ENCODE measurements at regions not wholly inside any gene's neighbourhood (a gene's known extent, or its start where the extent isn't known, plus 50 kb on each side); places are given as distances from the start of the nearest gene placed in this dataset.

DNA sequence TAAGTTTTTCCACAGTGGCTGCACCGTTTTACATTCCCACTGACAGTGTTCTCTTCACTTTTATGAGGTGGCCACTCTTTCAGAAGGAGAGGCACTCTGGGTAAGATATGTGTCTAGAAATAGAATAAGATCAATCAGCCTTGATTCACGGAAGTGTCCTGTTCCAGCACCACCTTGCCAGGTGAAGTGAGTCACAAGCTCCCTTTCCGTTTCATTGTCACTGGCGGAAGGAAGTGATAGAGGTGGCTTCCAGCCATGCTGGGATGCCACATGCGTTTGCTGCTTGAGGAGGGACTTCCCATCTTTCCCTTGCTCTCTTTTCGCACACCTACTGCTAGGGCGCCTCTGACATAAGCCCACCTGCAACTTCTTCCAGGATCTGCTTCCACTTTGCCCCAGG, 217.1 kb downstream of the PIK3R1 start:
- DNase-seq: no peak

DNA sequence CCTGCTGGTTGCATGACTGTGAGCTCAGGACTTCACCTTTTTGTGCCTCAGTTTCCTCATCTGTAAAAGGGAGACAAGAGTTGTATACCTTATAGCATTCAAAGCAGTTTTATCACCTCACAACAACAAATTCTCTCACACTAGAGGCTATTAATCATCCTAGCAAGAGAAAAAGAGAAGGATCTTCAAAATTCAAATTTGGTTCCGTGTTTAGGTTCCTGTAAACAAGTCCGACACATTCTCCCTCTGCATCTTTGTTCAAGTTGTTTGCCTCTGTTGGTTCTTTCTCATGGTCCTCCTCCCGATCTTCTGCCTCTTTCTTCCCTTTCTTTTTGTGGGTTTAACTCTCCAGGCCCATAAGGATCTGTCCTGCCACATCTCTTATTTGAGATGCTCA, 218.0 kb downstream of the PIK3R1 start:
- DNase-seq: no peak

DNA sequence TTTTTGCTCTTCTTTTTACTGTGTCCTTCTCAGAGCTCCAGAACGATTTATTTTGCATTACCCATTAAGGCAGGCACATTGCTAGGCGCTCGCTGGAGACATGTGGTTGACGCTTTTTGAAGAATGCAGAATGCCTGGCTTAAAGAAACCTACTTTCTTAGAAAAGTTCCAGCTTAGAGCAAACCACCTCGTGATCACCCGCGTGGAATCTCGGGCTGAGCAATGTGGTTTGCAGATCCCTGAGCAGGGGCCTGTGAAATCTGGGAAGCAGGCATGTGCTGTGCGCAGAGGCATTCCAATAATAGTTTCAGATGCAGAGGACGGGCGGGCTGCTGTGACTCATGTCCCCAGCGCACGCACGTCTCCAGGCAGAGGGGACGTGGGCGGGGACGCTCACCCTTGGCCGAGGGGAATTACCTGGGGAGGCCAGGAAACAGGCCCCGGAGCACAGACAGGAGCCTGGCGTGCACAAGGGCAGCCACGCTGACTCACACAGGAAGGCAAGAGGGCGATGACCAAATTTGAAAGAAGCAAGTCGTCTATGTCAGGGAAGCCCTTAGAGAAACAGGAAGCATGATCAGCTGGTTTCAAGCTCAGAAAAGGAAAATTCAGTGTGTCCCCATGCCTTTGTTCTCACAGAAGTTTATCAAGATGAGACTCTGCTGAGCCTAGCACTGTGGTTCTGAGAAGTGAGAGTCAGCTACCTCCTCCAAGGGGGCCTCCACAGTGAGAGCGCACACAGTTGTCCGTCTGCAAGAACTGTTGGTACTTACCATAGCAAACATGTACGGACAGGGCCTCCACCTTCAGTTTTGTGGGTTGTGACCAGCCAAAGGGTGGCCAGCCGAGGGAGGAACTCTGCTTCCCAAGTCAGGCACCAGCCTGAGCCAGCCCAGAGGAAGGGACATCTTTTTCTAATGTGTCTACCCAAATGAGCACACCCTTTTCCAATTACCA, 218.6 kb downstream of the PIK3R1 start:
- DNase-seq: peak; percentile 59 to 66 (median 63)

DNA sequence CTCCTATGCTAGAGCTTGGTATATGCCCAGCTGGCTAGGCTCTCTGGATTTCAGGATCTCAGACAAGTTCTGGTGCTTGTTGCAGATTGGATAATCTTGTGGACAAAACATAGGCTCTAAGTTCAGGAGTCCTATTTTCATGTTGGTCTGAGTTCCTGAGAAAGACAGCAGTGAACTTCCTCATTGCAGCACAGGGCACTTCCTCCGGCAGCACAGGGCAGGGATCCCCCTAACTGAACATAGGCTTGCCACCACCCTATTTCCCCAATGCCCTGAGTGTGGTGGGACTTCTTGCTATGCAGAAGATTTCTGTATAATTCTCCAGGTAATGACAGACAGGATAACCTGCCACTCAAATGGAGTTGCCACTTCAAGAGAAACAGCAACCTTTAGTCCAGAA, 220.1 kb downstream of the PIK3R1 start:
- no peak for DNase-seq

DNA sequence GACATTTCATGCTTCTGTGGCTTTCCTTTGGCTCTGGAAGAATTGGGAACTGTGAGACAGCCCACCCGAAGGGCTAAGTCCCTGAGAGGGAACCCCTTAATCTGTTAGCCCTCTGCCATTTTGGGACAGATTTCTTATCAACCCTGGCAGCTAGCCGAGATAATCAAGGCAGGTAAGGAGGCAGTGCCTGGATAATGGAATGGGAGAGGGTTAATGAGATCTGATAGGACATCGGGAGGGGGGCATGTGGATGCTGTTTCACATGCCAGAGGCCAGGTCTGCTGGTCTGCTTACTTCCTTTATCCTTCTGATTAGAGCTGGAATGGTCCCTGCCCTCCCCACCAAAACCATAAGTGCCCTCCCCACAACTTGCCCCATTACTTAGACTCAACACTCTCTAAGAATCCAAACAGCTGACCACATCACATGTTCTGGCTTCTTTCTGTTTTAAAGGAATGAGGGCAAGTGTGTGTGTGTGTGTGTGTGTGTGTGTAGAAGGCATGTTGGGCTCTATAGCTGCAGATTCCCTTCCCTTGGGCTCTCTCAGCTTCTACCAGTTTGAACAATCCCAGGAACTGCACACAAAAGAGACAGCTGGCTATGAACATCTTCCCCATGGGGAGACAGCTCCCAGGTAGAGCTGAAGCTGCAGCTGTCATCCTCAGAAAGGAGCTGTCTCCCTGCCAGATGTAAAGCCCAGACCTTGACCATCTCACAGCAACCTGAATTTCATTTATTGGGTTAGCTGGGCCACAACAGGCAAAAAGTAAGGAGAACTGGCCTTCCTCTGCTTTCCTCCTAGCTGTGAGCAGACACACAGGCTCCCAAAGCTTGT, 221.3 kb downstream of the PIK3R1 start:
- DNase-seq: no peak

DNA sequence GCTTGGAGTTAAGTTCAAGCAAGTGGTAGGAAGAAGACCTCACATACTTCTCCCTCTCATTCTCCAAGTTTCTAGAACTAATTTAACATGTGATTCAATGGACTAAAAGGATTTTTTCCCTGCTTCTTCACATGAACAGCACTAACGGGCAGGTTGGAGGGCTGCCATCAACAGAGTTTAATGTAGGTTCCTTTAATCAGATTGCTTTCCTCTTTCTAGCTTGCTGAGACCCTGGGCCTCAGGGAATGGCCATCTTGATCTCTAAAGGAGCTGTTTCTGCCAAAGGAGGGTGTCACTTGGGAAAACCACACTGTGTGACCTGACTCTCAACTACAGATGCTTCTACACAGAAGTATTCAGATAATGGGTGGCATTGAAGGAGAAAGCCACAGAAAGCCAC, 223.3 kb downstream of the PIK3R1 start:
- DNase-seq: no peak

DNA sequence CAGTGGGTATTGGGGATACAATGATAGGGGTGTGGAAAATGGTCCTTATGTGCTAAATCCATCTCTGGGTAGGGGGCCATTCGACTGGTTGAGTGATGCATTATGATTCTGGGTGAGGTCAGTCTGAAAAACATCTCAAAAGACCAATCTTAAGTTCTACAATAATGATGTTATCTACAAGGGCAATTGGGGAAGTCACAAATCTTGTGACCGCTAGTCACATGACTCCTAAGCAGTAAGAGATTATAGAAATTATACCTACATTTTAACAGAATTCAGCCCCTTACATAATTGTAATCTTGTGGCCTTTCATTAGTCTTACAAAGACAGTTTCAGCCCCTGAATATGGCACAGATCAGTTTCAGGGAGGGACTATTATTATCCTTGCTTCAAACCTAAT, 224.7 kb downstream of the PIK3R1 start:
- no peak for DNase-seq

DNA sequence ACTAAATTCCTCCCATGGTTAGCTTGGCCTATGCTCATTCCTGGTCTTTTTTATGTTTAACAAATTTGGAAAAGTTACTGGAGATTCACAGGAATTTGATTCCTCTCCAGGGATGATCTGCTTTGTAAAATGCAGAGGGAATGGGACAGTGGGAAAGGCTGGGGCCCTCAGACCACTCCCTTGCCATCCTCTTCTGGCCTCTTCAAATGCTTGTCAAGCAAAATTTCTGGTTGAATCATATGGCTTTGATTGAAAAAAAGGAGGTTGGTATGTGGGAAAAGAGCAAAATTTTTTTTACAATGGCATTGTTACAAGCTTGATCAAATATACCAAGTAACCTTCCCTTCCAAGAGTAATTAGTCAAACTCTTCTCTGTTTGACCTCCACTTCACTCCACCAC, 225.1 kb downstream of the PIK3R1 start:
- DNase-seq: no peak

DNA sequence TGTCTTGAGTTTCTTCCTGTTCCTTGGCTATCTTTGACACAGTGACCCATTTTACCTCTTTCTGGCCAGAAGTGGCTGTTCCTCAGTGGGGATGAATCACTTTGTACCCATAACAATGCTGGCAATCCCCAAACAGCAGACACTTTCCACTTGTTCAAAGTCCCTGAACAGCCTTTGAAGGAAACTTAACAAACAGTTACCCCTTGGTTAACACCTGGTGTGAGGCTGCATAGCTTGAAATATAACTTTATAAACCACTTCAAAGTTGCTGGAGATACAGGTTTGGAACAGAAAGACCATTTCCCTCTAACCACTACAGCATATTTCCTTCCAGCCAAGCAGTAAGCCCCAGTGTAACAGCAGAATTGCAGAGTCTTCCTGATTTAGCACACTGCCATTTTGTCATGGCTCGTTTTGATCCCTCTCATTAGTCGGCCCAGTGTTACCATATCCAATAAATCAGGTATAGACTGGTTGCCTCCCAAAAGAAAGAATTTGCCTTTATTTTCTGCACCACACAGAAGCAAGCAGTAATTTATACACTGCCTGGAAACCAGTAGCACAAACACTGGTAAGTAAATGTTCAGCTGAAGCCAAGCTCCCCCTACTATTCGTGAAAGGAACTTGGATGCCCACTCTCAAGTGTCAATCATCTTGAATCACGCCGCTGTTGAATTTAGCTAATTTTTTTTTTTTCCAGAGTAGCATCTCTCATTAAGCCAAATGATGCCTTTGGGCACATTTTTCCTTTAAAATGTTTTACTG, 225.9 kb downstream of the PIK3R1 start:
- no peak for DNase-seq

DNA sequence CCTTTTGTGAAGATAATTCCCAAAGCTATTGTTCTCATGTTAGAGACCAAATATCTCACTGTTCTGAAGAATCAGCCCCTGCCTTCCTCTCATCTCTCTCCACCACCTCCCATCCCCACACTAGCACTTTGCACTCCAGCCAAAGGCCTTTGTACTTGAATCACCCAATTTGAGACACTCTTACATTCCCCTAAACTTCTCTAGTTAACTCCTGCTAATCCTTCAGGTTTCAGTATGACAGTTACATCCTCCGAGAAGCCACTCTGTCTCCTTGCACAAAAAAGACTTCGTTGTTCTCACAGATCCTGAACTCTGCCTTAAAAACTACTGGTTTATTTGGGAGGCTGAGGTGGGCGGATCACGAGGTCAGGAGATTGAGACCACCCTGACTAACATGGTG, 227.5 kb downstream of the PIK3R1 start:
- DNase-seq: no peak

DNA sequence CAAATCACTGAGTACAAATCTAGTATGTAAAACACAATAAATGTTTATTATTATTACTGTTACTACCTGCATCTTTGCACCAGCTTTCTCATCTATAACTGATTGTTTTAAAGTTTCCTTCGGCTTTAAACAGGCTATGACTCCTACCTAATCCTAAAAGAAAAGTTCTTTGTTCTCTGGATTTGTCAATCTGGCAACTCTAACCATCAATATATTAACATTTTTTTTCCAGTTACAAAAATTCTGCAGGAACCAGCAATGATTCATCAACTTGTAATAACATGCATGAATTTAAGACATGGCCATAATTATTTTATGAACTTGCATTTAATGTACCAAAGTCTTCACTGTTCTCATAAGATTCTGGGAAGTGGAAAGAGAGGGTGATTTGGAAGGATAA, 228.5 kb downstream of the PIK3R1 start:
- DNase-seq: no peak

DNA sequence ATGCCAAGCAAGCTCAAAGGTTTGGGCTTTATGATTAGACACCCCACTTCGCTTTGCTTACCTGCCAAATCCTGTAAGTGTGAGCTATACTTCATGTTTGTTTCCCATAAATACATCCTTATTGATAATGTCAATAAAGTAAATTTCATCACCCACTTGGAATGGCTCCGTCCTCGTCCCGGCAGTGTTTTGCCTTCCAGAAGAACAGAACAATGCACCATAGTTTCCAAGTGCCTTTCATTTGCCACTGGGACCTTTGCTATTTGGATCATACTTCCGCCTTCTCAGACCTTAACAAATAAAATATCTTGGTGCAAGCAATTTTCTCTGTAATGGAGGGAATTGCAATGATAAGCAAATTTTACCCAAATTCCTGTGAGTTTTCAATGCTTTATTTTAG, 229.3 kb downstream of the PIK3R1 start:
- no peak for DNase-seq

DNA sequence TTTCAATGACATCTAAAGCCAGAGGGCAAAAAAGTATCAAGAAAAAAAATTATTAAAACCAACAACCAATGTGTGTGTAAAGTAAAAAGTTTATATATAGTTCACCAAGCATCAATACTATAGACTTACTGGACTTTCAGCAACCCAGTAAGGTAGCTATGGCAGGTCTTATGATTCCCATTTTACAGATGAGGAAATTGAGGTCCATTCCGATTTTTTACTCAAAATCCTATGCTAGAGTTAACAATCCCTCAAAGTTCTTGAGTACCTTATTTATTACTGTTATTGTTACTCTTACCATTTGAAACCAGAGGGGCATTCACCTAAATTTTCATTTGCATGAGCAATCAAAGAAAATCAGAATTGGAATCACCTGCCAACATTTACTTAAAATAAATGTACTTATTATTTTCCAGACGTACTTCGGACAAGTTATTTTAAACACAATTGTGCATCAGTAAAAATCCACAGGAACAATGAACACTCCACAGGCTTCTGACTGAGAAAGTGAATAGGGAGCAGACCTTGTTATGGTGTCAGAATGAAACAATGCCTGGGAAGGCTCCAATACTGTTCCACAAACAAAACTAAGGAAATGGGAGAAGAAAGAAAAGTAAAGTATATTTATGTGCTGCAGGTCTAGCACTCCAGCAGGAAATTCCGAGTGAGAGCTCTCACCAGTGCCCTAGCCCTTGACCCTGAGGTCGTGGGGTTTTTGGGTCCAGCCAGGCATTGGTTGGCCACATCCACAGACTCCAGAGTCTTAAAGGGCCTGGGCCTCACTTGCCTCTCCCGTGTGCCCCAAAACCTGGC, 229.9 kb downstream of the PIK3R1 start:
- DNase-seq: no peak

DNA sequence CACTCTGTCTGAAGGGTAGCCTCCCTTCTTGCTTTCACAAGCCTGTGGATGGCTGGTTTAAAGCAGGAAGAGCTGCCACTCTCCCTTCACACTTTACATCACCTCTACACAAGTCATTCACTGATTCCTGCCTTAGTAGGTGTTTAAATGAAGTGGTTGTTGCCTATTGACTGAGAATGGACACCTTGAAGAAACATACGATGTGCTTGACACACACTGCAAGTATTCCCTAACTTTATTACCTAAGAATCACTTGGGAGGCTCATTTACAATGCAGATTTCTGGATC, 230.5 kb downstream of the PIK3R1 start:
- no peak for DNase-seq

DNA sequence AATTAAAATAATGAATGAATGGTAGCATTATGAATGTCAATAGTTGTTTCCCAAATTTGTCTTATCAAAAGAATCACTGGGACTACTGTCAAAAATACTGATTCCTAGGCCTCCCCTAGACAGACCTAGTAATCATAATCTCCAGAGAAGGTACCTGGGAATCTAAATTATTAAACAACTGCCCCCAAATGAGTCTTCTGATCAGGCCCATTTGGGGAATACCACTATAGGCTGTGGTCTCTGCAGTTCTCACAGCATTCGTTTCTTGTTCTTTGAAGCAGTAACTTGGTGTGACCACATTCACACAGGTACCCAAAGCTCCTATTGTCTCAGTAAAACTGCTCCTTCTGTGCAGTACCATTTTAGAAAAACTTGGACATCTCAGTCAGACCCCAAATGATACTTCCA, 230.9 kb downstream of the PIK3R1 start:
- no peak for DNase-seq

DNA sequence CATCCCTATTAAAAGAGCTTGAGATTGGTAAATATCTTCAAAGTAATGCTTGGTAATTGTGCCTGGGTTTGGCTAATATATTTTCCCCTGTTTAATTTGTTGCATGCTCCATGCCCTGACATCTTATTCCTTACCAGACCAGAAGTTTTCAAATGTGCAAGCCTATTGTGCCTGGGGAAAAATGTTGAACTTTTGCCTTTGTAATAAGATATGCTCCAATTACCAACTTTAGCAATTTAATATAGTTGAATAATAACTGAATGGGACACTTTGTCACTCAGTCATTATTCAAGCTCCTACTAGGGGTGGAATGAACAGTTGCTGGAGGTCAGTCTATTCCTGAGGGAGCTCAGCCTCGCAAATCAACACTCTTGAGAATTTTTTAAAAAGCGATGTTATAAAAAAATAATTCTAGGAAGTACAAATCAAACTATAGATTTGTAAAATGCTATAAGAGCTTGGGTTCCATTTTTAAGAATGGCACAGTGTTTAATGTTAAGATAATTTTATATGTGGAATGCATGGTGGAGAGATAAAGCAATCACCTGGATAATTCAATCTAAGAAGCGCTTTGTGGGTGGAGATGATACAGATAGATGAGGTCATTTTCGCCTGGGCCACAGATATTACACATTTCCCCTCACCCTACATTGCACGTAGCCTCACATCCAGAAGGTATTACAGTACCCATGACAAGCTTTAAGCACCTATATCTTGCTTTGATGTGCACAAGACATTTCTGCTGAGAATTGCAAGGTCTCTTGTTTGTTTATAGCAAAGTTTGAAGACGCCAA, 231.8 kb downstream of the PIK3R1 start:
- DNase-seq: no peak

DNA sequence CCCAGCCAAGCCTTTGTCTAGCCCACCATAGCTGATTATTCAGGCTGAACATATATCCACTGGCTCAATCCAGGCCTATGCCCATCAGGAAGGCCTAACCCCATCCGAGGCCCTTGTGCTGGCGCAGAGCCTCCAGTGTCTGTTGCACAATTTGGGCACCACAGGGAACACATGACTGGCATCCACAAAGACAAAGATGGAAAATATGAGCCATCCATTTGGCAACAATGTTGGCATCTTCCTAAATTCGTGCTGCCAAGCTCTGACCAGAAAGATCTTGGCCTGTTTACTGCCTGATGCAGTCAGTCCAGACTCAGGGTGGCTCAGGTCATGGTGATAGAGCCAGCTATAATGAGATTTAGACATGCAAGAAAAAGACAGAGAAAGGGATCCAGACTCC, 233.8 kb downstream of the PIK3R1 start:
- DNase-seq: no peak

DNA sequence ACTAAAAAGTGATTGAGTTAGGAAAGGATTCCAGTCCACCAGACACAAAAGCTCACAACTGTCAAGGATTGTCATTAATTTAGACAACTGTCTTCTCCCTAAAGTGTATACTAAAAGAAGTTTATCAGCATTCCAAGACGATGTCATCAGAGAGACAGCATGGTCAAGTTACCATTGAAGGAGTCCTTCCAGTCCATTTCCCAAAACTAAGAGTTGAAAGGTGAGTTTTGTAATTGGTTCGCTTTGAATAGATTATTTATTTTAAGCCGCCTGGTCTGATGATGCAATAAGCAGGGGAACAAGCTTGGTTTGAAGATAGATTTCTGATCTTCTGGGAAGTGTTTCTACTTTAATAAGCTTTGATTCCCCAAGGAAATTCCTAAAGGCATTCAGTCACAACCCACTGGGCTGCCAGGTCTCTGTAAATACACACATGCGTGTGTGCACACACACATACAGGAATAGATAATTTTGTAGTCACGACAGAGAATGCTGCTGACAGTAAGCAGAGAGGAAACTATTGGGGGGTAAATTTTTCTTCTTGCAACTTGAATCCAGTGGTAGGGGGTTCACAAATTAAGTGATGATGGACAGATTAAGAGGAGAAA, 234.8 kb downstream of the PIK3R1 start:
- no peak for DNase-seq

DNA sequence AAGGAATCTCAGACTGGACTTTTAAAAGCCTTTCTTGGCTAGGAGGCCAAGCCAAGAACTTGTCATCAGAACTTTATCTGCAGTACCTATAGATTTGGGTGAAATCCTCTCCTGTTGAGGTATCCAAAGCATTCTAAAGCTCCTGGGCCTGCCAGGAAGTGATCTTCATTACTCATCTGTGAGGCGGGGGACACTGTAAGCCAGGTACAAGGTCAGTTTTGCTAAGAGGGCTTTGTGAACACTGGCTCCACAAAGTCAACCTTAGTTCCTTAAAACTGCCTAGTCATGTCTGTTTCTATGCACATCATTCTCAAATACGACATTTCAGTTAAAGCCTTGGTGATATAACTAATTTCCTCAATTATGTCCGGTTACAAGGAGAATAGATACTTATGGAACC, 236.7 kb downstream of the PIK3R1 start:
- no peak for DNase-seq

DNA sequence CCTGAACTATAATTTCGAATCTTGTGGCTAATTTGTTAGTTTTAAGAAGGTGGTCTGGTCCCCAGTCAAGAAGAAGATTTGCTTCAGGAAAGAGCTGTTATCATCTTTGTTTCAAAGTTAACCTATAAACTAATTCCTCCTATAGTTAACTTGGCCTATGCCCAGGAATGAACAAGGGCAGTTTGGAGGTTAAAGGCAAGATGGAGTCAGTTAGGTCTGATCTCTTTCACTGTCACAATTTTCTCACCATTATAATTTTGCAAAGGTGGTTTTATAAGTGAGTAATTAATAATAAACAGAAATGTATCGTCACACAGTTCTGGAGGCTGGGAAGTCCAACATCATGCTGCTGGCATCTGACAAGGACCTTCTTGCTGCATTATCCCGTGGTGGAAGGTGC, 238.6 kb downstream of the PIK3R1 start:
- no peak for DNase-seq

DNA sequence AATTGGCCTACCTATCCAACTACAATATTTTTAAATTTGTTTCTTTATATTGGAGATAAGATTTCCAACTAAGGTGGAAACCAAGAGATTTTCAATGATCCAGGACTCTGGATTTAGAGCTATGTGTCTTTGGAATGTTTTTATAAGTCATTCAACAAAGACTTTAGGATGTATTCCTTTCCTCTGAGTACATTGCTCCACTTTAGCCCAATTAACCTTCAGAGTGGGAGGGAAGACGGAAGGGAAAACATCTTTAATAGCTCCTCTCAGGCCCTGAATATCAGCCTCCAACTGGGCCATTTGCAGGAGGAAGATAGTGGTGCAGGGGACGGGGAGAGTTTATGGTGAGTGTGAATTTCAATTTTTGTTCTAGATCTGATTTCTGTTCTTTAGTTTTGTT, 239.2 kb downstream of the PIK3R1 start:
- no peak for DNase-seq
